ENCODE measurements at regions not wholly inside any gene's neighbourhood (a gene's known extent, or its start where the extent isn't known, plus 50 kb on each side); places are given as distances from the start of the nearest gene placed in this dataset.

DNA sequence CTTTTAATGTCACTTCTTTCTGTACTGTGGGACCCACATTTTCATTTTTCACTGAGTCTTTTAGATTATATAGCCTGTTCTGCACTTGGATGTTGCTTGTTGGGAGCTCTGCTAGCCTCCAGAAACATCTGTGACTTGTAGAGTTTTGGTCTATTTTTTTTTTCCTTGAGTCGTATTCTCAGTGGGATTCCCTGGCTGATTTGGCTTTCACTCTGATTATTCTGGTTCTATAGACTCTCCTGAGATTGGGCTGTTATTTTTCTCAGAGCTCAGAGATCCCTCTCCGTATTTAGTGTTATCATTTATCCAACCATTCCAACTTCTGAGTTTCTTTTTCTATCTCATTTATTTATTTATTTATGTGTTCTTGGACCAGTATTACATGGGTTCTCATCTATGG, 339.3 kb downstream of the FAM170A start:
- TF ChIP-seq CEBPB (IDR thresholded peaks at IDR 0.05) = no peak
- no peak for TF ChIP-seq EP300 (IDR thresholded peaks at IDR 0.05)
- TF ChIP-seq FOSL2 (IDR thresholded peaks at IDR 0.05) = no peak
- TF ChIP-seq FOSL2 (CRISPR knock-in tag; IDR thresholded peaks at IDR 0.05) = no peak
- no peak for TF ChIP-seq JUN (IDR thresholded peaks at IDR 0.05)

Data from A549 (cell line).